Upper lobe of left lung (tissue), 4 donors: ENCODE measurements at regions not wholly inside any gene's neighbourhood (a gene's known extent, or its start where the extent isn't known, plus 50 kb on each side); places are given as distances from the start of the nearest gene placed in this dataset.

Experiments
- POLR2A ChIP-seq, 4 donors: fragments of 450-650 bp; IDR thresholded peaks; one replicate each; pipeline ENCODE4 v1.5.1; 2016 to 2017; ENCODE audit warnings: antibody characterized with exemption in 4 of 4, mild to moderate bottlenecking in 2 of 4
- POLR2AphosphoS5 ChIP-seq, 2 donors: sonication (generic); formaldehyde crosslinking; IDR thresholded peaks; one replicate each; pipeline ENCODE4 v1.5.1; 2017; ENCODE audit warnings: antibody characterized with exemption in 2 of 2
- TF ChIP-seq, protein P1 (sequence below), 6 experiments: fragments of 450-650 bp in 4 of 6; fragments of 200-600 bp in 2 of 6; sonication (generic) in 2 of 6; IDR thresholded peaks; one replicate each; pipeline ENCODE4 v1.5.1; 2016 to 2019; ENCODE audit warnings: antibody characterized with exemption in 6 of 6

GRCh38 chr12:19830446-19830845 is 391.2 kb downstream of the AEBP2 start:
- TF ChIP-seq, protein P1, sequence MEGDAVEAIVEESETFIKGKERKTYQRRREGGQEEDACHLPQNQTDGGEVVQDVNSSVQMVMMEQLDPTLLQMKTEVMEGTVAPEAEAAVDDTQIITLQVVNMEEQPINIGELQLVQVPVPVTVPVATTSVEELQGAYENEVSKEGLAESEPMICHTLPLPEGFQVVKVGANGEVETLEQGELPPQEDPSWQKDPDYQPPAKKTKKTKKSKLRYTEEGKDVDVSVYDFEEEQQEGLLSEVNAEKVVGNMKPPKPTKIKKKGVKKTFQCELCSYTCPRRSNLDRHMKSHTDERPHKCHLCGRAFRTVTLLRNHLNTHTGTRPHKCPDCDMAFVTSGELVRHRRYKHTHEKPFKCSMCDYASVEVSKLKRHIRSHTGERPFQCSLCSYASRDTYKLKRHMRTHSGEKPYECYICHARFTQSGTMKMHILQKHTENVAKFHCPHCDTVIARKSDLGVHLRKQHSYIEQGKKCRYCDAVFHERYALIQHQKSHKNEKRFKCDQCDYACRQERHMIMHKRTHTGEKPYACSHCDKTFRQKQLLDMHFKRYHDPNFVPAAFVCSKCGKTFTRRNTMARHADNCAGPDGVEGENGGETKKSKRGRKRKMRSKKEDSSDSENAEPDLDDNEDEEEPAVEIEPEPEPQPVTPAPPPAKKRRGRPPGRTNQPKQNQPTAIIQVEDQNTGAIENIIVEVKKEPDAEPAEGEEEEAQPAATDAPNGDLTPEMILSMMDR (IDR thresholded peaks at IDR 0.05): no peak
- TF ChIP-seq POLR2A (IDR thresholded peaks at IDR 0.05): no peak
- no peak for TF ChIP-seq POLR2AphosphoS5 (IDR thresholded peaks at IDR 0.05)
